ENCODE measurements at regions not wholly inside any gene's neighbourhood (a gene's known extent, or its start where the extent isn't known, plus 50 kb on each side); places are given as distances from the start of the nearest gene placed in this dataset.

- no peak overlapping the region for H3K27ac Mint-ChIP-seq (ENCODE audit: unreplicated experiment)
These were observed 74.4 kb downstream of the LUZP4 start for GRCh38 chrX:115363897-115364296.

GRCh38 chrX:115364670-115365069 lies 75.2 kb downstream of the LUZP4 start:
- no peak for TF ChIP-seq CTCF (IDR thresholded peaks at IDR 0.05; ENCODE audit: unreplicated experiment)
- H3K4me3 Mint-ChIP-seq (ENCODE audit: unreplicated experiment), result no peak overlapping the region
- no peak for DNase-seq (ENCODE audit: low spot score)
- H3K9me3 Mint-ChIP-seq (ENCODE audit: unreplicated experiment), result no peaks in the 10 kb centered on the region
- no peaks in the 10 kb centered on the region for H3K27me3 Mint-ChIP-seq (ENCODE audit: unreplicated experiment)
- H3K27ac Mint-ChIP-seq (ENCODE audit: unreplicated experiment), result no peak overlapping the region
- peaks cover 4% of the 10 kb centered on the region for H3K4me1 Mint-ChIP-seq (ENCODE audit: unreplicated experiment)
- H3K36me3 Mint-ChIP-seq (ENCODE audit: low read depth, unreplicated experiment), result no peaks in the 10 kb centered on the region

More at GRCh38 chrX:115363897-115364296, 74.4 kb downstream of the LUZP4 start:
- Mint-ChIP-seq H3K4me3 (ENCODE audit: unreplicated experiment) (no peak overlapping the region), H3K9me3 (ENCODE audit: unreplicated experiment) (no peaks in the 10 kb centered on the region), H3K27me3 (ENCODE audit: unreplicated experiment) (no peaks in the 10 kb centered on the region), H3K4me1 (ENCODE audit: unreplicated experiment) (peaks cover 4% of the 10 kb centered on the region), H3K36me3 (ENCODE audit: low read depth, unreplicated experiment) (no peaks in the 10 kb centered on the region)
- DNase-seq (ENCODE audit: low spot score), result no peak
- TF ChIP-seq CTCF (IDR thresholded peaks at IDR 0.05; ENCODE audit: unreplicated experiment), result no peak

- H3K4me1 Mint-ChIP-seq (ENCODE audit: unreplicated experiment), result peaks cover 4% of the 10 kb centered on the region
- no peaks in the 10 kb centered on the region for H3K9me3 Mint-ChIP-seq (ENCODE audit: unreplicated experiment)
- no peak for TF ChIP-seq CTCF (IDR thresholded peaks at IDR 0.05; ENCODE audit: unreplicated experiment)
- no peak overlapping the region for H3K27ac Mint-ChIP-seq (ENCODE audit: unreplicated experiment)
- no peak for DNase-seq (ENCODE audit: low spot score)
- no peaks in the 10 kb centered on the region for H3K27me3 Mint-ChIP-seq (ENCODE audit: unreplicated experiment)
- H3K36me3 Mint-ChIP-seq (ENCODE audit: low read depth, unreplicated experiment), result no peaks in the 10 kb centered on the region
- no peak overlapping the region for H3K4me3 Mint-ChIP-seq (ENCODE audit: unreplicated experiment)
These were observed 77.0 kb downstream of the LUZP4 start for GRCh38 chrX:115366535-115366934.

GRCh38 chrX:115367455-115367854 lies 77.9 kb downstream of the LUZP4 start:
- H3K4me1 Mint-ChIP-seq (ENCODE audit: unreplicated experiment), result peaks cover 5% of the 10 kb centered on the region
- no peaks in the 10 kb centered on the region for H3K9me3 Mint-ChIP-seq (ENCODE audit: unreplicated experiment)
- no peak overlapping the region for H3K27ac Mint-ChIP-seq (ENCODE audit: unreplicated experiment)
- H3K36me3 Mint-ChIP-seq (ENCODE audit: low read depth, unreplicated experiment), result no peaks in the 10 kb centered on the region
- no peak for DNase-seq (ENCODE audit: low spot score)
- no peak overlapping the region for H3K4me3 Mint-ChIP-seq (ENCODE audit: unreplicated experiment)
- no peaks in the 10 kb centered on the region for H3K27me3 Mint-ChIP-seq (ENCODE audit: unreplicated experiment)
- TF ChIP-seq CTCF (IDR thresholded peaks at IDR 0.05; ENCODE audit: unreplicated experiment), result no peak

- no peak for TF ChIP-seq CTCF (IDR thresholded peaks at IDR 0.05; ENCODE audit: unreplicated experiment)
- H3K9me3 Mint-ChIP-seq (ENCODE audit: unreplicated experiment), result no peaks in the 10 kb centered on the region
- H3K27me3 Mint-ChIP-seq (ENCODE audit: unreplicated experiment), result no peaks in the 10 kb centered on the region
- no peaks in the 10 kb centered on the region for H3K36me3 Mint-ChIP-seq (ENCODE audit: low read depth, unreplicated experiment)
- DNase-seq (ENCODE audit: low spot score), result no peak
- H3K4me1 Mint-ChIP-seq (ENCODE audit: unreplicated experiment), result peaks cover 7% of the 10 kb centered on the region
- no peak overlapping the region for H3K27ac Mint-ChIP-seq (ENCODE audit: unreplicated experiment)
- no peak overlapping the region for H3K4me3 Mint-ChIP-seq (ENCODE audit: unreplicated experiment)
These were observed 78.4 kb downstream of the LUZP4 start for GRCh38 chrX:115367951-115368350.

Measured in endothelial cell (in vitro differentiated cells).